ENCODE measurements at regions not wholly inside any gene's neighbourhood (a gene's known extent, or its start where the extent isn't known, plus 50 kb on each side); places are given as distances from the start of the nearest gene placed in this dataset.
"Not testable (repeated sequence)": the region's sequence is repeated elsewhere in the genome, so short reads cannot be mapped to it uniquely, and the experiment has no call there.

GRCh38 chr9:85077944-85078343 lies 408.4 kb downstream of the NTRK2 start:
- no peak for DNase-seq

- DNase-seq: not testable (repeated sequence)
These were observed 407.6 kb downstream of the NTRK2 start for GRCh38 chr9:85077146-85077545.
